ENCODE measurements at regions not wholly inside any gene's neighbourhood (a gene's known extent, or its start where the extent isn't known, plus 50 kb on each side); places are given as distances from the start of the nearest gene placed in this dataset.

DNA sequence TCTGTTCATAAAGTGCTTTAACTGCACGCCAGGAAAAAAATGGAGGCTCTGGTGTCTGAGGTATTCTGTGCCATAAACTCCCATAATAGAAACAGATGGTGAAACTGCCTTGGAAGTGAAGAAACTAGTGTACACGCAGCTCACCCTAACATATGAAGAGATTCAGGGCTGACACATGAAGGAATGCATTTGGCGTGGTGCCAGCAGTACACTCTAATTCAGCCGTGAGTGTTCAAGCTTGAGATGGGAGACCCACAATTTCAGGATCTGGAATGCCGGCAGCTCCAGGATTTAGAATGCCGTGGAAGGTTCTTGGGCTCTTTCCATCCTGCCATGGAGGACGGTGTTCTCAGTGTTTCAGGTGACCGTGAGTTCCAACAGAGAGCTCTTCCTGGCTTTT is 478.4 kb downstream of the TSHZ3 start:
- H3K36me3 ChIP-seq = no peaks in the 10 kb centered on the region
- WGBS, 2 donors = 36 to 37% methylated on average over 8 of the region's 8 CpGs
- ATAC-seq = no peak
- H3K4me3 ChIP-seq = no peak overlapping the region
- no peak for FAIRE-seq
- no peak overlapping the region for H3K27ac ChIP-seq
- intact Hi-C loops (cut with DNase I) = no loop called here
- H3K27me3 ChIP-seq = no peaks in the 10 kb centered on the region
- H3K4me1 ChIP-seq = no peaks in the 10 kb centered on the region
- no peak for DNase-seq
- no peaks in the 10 kb centered on the region for H3K9me3 ChIP-seq
- TF ChIP-seq, protein P1, sequence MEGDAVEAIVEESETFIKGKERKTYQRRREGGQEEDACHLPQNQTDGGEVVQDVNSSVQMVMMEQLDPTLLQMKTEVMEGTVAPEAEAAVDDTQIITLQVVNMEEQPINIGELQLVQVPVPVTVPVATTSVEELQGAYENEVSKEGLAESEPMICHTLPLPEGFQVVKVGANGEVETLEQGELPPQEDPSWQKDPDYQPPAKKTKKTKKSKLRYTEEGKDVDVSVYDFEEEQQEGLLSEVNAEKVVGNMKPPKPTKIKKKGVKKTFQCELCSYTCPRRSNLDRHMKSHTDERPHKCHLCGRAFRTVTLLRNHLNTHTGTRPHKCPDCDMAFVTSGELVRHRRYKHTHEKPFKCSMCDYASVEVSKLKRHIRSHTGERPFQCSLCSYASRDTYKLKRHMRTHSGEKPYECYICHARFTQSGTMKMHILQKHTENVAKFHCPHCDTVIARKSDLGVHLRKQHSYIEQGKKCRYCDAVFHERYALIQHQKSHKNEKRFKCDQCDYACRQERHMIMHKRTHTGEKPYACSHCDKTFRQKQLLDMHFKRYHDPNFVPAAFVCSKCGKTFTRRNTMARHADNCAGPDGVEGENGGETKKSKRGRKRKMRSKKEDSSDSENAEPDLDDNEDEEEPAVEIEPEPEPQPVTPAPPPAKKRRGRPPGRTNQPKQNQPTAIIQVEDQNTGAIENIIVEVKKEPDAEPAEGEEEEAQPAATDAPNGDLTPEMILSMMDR (IDR thresholded peaks at IDR 0.05) = no peak

DNA sequence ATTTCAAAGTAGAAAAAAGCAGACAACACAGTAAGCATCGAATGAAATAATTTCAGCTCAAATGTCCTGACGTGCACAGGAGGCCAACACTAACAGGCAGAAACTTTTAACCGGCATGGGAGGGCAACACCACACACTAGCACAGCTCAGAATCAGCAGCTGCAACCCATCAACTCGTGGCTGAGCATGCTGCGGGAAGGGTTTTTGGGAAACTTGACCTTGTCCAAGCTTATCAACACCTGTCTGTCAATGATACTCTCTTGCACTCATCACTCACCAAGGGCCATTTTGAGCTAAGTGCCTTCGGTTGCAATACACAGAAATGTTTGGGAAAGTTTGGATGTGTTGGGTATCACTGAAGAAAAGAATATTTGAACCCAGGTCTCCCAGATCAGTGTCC is 483.7 kb downstream of the TSHZ3 start:
- Histone ChIP-seq H3K9me3 (no peaks in the 10 kb centered on the region), H3K4me1 (no peaks in the 10 kb centered on the region), H3K27me3 (no peaks in the 10 kb centered on the region), H3K36me3 (no peaks in the 10 kb centered on the region), H3K4me3 (no peak overlapping the region), H3K27ac (no peak overlapping the region)
- WGBS, 2 donors = 48 to 69% methylated on average over 6 of the region's 6 CpGs
- FAIRE-seq = no peak
- ATAC-seq = no peak
- TF ChIP-seq, protein P1 (IDR thresholded peaks at IDR 0.05) = no peak
- no peak for DNase-seq
- intact Hi-C loops (cut with DNase I) = no loop called here

DNA sequence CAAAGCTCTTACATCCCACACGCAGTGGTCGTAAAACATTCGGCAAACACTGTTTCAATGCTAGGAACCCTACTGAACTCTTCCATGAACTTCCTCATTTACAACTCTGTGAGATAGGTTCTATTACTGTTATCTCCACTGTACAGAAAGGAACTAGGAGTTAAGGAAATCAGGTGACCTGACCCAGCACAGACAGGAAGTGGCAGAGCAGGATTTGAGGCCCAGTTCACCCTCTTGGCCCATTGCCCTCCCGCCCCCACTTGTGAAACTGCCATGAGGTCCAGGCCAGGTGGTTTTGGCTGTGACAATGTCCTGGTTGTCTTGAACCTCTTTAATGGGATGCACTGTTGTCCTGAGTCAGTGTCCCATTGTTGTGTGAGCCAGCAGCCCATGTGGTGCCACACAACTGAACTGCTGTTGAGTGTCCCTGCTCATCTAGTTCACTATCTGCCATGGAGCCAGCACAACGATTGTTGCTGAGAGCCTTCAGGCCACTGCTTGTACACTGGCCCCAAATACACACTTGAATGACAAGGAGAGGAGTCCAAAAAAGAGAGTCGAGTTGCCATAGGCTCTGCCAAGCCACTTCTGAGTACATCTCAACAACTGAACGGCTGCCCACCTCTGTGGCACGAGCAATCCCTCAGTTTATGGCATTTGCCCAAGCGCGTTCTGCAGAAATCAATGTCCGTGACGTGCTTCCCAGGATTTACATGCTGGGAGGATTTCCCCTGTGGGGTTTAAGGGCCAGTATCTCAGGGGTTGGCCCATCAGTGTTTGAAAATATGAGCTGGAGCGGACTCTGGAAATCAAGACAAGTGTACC is 484.6 kb downstream of the TSHZ3 start:
- ATAC-seq (peak in 1 of 4 donors; percentile 38), DNase-seq (no peak), FAIRE-seq (no peak)

DNA sequence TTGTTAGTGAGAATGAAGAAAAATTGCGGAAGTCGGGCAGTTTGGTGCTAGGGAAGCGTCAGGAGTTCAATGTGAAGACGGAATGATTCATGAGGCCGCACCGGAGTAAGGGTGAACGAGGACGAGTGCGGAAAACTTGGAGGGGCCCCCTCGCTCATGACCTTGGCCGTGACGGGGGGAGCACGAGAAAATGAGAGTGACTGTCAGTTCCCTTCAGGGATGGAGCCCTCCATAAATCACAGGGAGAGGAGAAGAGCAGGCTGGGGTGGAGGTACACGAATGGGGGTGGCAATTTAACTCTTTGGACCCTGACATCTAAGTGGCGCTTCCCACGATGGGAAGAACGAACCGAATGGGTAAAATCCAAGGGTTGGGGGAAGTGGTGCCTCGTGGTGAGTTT is 486.4 kb downstream of the TSHZ3 start:
- no peaks in the 10 kb centered on the region for H3K27me3 ChIP-seq
- no peak overlapping the region for H3K4me3 ChIP-seq
- TF ChIP-seq, protein P1 (IDR thresholded peaks at IDR 0.05) = no peak
- no peak overlapping the region for H3K27ac ChIP-seq
- ATAC-seq (no peak), DNase-seq (no peak), FAIRE-seq (no peak)
- H3K36me3 ChIP-seq = no peaks in the 10 kb centered on the region
- no peaks in the 10 kb centered on the region for H3K9me3 ChIP-seq
- H3K4me1 ChIP-seq = no peaks in the 10 kb centered on the region
- intact Hi-C loops (cut with DNase I) = no loop called here
- 53 to 61% methylated on average over 19 of the region's 19 CpGs for WGBS, 2 donors

More for the DNA sequence above, 484.6 kb downstream of the TSHZ3 start:
- Histone ChIP-seq H3K9me3 (no peaks in the 10 kb centered on the region), H3K27ac (no peak overlapping the region), H3K36me3 (no peaks in the 10 kb centered on the region), H3K4me1 (no peaks in the 10 kb centered on the region), H3K27me3 (no peaks in the 10 kb centered on the region), H3K4me3 (no peak overlapping the region)
- intact Hi-C loops (cut with DNase I) = no loop called here
- TF ChIP-seq, protein P1 (IDR thresholded peaks at IDR 0.05) = no peak
- WGBS, 2 donors = 65 to 75% methylated on average over 13 of the region's 13 CpGs

DNA sequence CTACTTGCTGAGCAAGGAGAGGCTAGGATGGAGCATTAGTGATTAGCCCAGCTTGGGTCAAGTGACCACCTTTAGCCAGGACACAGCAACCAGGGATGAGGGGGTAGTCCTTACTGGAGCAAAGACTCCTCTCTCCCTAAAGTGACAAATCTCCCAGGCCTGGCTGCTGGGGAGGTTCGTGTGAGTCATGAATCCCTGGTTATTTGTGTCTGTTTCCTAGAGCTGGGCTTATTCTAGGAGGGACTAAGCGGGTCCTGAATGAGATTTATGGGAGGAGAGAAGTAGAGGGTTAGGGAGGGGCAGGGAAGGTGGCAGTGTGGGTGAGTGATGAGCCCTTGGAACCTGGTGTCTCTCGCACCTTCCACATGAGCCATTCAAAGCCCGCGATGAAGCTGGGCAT is 487.3 kb downstream of the TSHZ3 start:
- WGBS, 2 donors = 66 to 77% methylated on average over 5 of the region's 5 CpGs
- DNase-seq = no peak
- no peaks in the 10 kb centered on the region for H3K9me3 ChIP-seq
- no peak overlapping the region for H3K4me3 ChIP-seq
- no peak for FAIRE-seq
- H3K27ac ChIP-seq = no peak overlapping the region
- intact Hi-C loops (cut with DNase I) = no loop called here
- H3K4me1 ChIP-seq = no peaks in the 10 kb centered on the region
- no peaks in the 10 kb centered on the region for H3K36me3 ChIP-seq
- TF ChIP-seq, protein P1 (IDR thresholded peaks at IDR 0.05) = no peak
- no peak for ATAC-seq
- no peaks in the 10 kb centered on the region for H3K27me3 ChIP-seq
